GM23338 (cell line): ENCODE measurements at regions not wholly inside any gene's neighbourhood (a gene's known extent, or its start where the extent isn't known, plus 50 kb on each side); places are given as distances from the start of the nearest gene placed in this dataset.

Source experiments
- ATAC-seq: fragments of 200-7000 bp; cut with Tn5 transposase; 3 replicates; pipeline ENCODE4 v1.9.1; 2020
- DNase-seq: peaks from one replicate; pipeline ENCODE4 v3.0.0-alpha.2; 2015; ENCODE audit warnings: low spot score
- H2AFZ ChIP-seq: fragments of 200-600 bp; sonication (generic); 2 replicates; pipeline ENCODE4 v1.8.0; 2016; ENCODE audit warnings: antibody characterized with exemption, mild to moderate bottlenecking, moderate library complexity
- H3F3A ChIP-seq: fragments of 200-600 bp; sonication (generic); replicated peaks from 2 replicates; pipeline ENCODE4 v1.8.0; 2017; ENCODE audit warnings: antibody characterized with exemption, mixed run types, low read depth
- H3K27ac ChIP-seq: fragments of 200-600 bp; sonication (generic); 2 replicates; pipeline ENCODE4 v1.6.1; 2016; ENCODE audit warnings: low read depth
- H3K27me3 ChIP-seq: fragments of 200-600 bp; sonication (generic); 2 replicates; pipeline ENCODE4 v1.8.0; 2016; ENCODE audit warnings: mild to moderate bottlenecking, mixed run types, moderate library complexity; ENCODE audit not compliant: insufficient read depth
- H3K36me3 ChIP-seq: fragments of 200-600 bp; sonication (generic); 2 replicates; pipeline ENCODE4 v1.8.0; 2016; ENCODE audit warnings: mild to moderate bottlenecking; ENCODE audit not compliant: insufficient read depth
- H3K4me1 ChIP-seq: fragments of 200-600 bp; sonication (generic); 2 replicates; pipeline ENCODE4 v1.8.0; 2016; ENCODE audit warnings: mild to moderate bottlenecking, moderate library complexity; ENCODE audit not compliant: insufficient read depth
- H3K4me2 ChIP-seq: fragments of 200-600 bp; sonication (generic); 2 replicates; pipeline ENCODE4 v1.7.1; 2017; ENCODE audit warnings: mixed run types
- H3K4me3 ChIP-seq: fragments of 200-600 bp; sonication (generic); 2 replicates; pipeline ENCODE4 v1.6.1; 2016; ENCODE audit warnings: mixed run types
- H3K79me2 ChIP-seq: fragments of 200-600 bp; sonication (generic); replicated peaks from 2 replicates; pipeline ENCODE4 v1.8.0; 2017; ENCODE audit warnings: mild to moderate bottlenecking; ENCODE audit not compliant: insufficient read depth
- H3K9me2 ChIP-seq: fragments of 200-600 bp; sonication (generic); 2 replicates; pipeline ENCODE4 v1.8.0; 2017; ENCODE audit not compliant: insufficient read depth
- H4K20me1 ChIP-seq: fragments of 200-600 bp; sonication (generic); replicated peaks from 2 replicates; pipeline ENCODE4 v1.8.0; 2017; ENCODE audit warnings: mild to moderate bottlenecking; ENCODE audit not compliant: insufficient read depth
- H3K27ac Mint-ChIP-seq: 2 replicates; pipeline ENCODE4 v1.8.0; 2020; ENCODE audit warnings: inconsistent platforms, mild to moderate bottlenecking, moderate library complexity, mixed read lengths
- H3K27me3 Mint-ChIP-seq: 3 replicates; pipeline ENCODE4 v1.8.0; 2022; ENCODE audit warnings: low read depth, mild to moderate bottlenecking, moderate library complexity, mixed read lengths, inconsistent platforms; ENCODE audit not compliant: insufficient read depth, poor library complexity
- H3K36me3 Mint-ChIP-seq: 3 replicates; pipeline ENCODE4 v1.8.0; 2021; ENCODE audit warnings: low read depth, mild to moderate bottlenecking, inconsistent platforms, moderate library complexity, mixed read lengths
- H3K4me1 Mint-ChIP-seq: 3 replicates; pipeline ENCODE4 v1.8.0; 2020; ENCODE audit warnings: mild to moderate bottlenecking, inconsistent platforms, mixed read lengths
- H3K4me3 Mint-ChIP-seq: 3 replicates; pipeline ENCODE4 v1.8.0; 2021; ENCODE audit warnings: moderate library complexity, mild to moderate bottlenecking, inconsistent platforms, mixed read lengths
- H3K9me3 Mint-ChIP-seq: 3 replicates; pipeline ENCODE4 v1.8.0; 2020; ENCODE audit warnings: moderate library complexity, mild to moderate bottlenecking, inconsistent platforms, mixed read lengths
- CREB1 ChIP-seq: fragments of 250-450 bp; sonication (Bioruptor Pico); IDR thresholded peaks from 2 replicates; pipeline ENCODE4 v1.5.0; 2020; ENCODE audit warnings: low read depth, mild to moderate bottlenecking, moderate library complexity
- CTCF ChIP-seq, 2 experiments: fragments of 200-600 bp in 1 of 2; sonication (generic) in 1 of 2; conservative IDR thresholded peaks; 2 replicates each; pipeline versions ENCODE4 v1.5.1 to v1.6.1; 2016 to 2017; ENCODE audit warnings: antibody characterized with exemption in 2 of 2, low read depth in 2 of 2, mild to moderate bottlenecking in 2 of 2, moderate library complexity in 1 of 2
- ETS1 ChIP-seq: IDR thresholded peaks from 2 replicates; pipeline ENCODE4 v1.6.1; 2016; ENCODE audit warnings: antibody characterized with exemption
- EZH2 ChIP-seq: fragments of 200-600 bp; sonication (generic); IDR thresholded peaks from one replicate; pipeline ENCODE4 v1.8.0; 2017; ENCODE audit warnings: antibody characterized with exemption, mild to moderate bottlenecking, low read depth; ENCODE audit not compliant: unreplicated experiment
- EZH2phosphoT487 ChIP-seq: fragments of 200-600 bp; sonication (generic); IDR thresholded peaks from one replicate; pipeline ENCODE4 v1.8.1; 2018; ENCODE audit warnings: antibody characterized with exemption; ENCODE audit not compliant: unreplicated experiment
- JUNB ChIP-seq: IDR thresholded peaks from one replicate; pipeline ENCODE4 v1.6.1; 2016; ENCODE audit warnings: antibody characterized with exemption; ENCODE audit not compliant: unreplicated experiment
- NANOG ChIP-seq: IDR thresholded peaks from 2 replicates; pipeline ENCODE4 v1.6.1; 2016; ENCODE audit warnings: antibody characterized with exemption, borderline replicate concordance
- POLR2AphosphoS5 ChIP-seq: IDR thresholded peaks from 2 replicates; pipeline ENCODE4 v1.6.1; 2016; ENCODE audit warnings: antibody characterized with exemption, low read depth
- REST ChIP-seq: IDR thresholded peaks from one replicate; pipeline ENCODE4 v1.6.1; 2018; ENCODE audit warnings: antibody characterized with exemption; ENCODE audit not compliant: unreplicated experiment
- STAT1 ChIP-seq: IDR thresholded peaks from one replicate; pipeline ENCODE4 v1.6.1; 2016; ENCODE audit warnings: antibody characterized with exemption; ENCODE audit not compliant: unreplicated experiment
- ZNF114 ChIP-seq: fragments of 250-450 bp; sonication (Bioruptor Pico); IDR thresholded peaks from 2 replicates; pipeline ENCODE4 v1.5.0; 2020; ENCODE audit warnings: mild to moderate bottlenecking, moderate library complexity
- ZNF462 ChIP-seq: fragments of 250-450 bp; sonication (Bioruptor Pico); IDR thresholded peaks from 2 replicates; pipeline ENCODE4 v1.5.0; 2020; ENCODE audit warnings: mild to moderate bottlenecking, moderate library complexity

GRCh38 chr2:240205772-240206171 is 65.3 kb upstream of the OTOS start:
- H3K4me1 ChIP-seq = peaks cover 11% of the 10 kb centered on the region
- peak overlapping the region; percentile 19; the same call in 2 of the 3 replicates for H3K4me3 Mint-ChIP-seq
- H3K4me3 ChIP-seq = no peak overlapping the region
- H3F3A ChIP-seq = no peaks in the 10 kb centered on the region
- peak; percentile 47 for ATAC-seq
- no peaks in the 10 kb centered on the region for H3K36me3 Mint-ChIP-seq
- H3K27me3 Mint-ChIP-seq = peaks cover 10% of the 10 kb centered on the region
- peak overlapping the region; percentile 41 for H3K4me2 ChIP-seq
- no peak for TF ChIP-seq STAT1
- no peak for TF ChIP-seq ZNF462 (CRISPR knock-in tag)
- no peak for TF ChIP-seq CREB1 (CRISPR knock-in tag)
- no peak for TF ChIP-seq POLR2AphosphoS5
- no peak for TF ChIP-seq JUNB
- TF ChIP-seq CTCF (conservative IDR thresholded peaks at IDR 0.05; ENCODE audit: low read depth in 2 of 2) = no peak
- no peak for TF ChIP-seq EZH2
- TF ChIP-seq ZNF114 (CRISPR knock-in tag) = no peak
- TF ChIP-seq ETS1 = no peak
- no peak for TF ChIP-seq REST
- no peak for TF ChIP-seq EZH2phosphoT487
- no peak for TF ChIP-seq NANOG
- no peak overlapping the region for H3K27ac Mint-ChIP-seq
- H3K9me3 Mint-ChIP-seq = peaks cover 14% of the 10 kb centered on the region; the same call in 2 of the 3 replicates
- H3K4me1 Mint-ChIP-seq = peaks cover 17% of the 10 kb centered on the region
- H4K20me1 ChIP-seq = no peaks in the 10 kb centered on the region
- H3K27me3 ChIP-seq = no peaks in the 10 kb centered on the region
- DNase-seq = no peak
- no peaks in the 10 kb centered on the region for H3K9me2 ChIP-seq
- no peak overlapping the region for H3K27ac ChIP-seq
- no peaks in the 10 kb centered on the region for H3K36me3 ChIP-seq
- H2AFZ ChIP-seq = no peak overlapping the region
- no peaks in the 10 kb centered on the region for H3K79me2 ChIP-seq
